DMS153 (cell line): ENCODE measurements at regions not wholly inside any gene's neighbourhood (a gene's known extent, or its start where the extent isn't known, plus 50 kb on each side); places are given as distances from the start of the nearest gene placed in this dataset.

ENCODE experiments used
- DNase-seq: peaks from one replicate; lab custom pipeline; 2025; lab: John Stamatoyannopoulos, UW

DNA sequence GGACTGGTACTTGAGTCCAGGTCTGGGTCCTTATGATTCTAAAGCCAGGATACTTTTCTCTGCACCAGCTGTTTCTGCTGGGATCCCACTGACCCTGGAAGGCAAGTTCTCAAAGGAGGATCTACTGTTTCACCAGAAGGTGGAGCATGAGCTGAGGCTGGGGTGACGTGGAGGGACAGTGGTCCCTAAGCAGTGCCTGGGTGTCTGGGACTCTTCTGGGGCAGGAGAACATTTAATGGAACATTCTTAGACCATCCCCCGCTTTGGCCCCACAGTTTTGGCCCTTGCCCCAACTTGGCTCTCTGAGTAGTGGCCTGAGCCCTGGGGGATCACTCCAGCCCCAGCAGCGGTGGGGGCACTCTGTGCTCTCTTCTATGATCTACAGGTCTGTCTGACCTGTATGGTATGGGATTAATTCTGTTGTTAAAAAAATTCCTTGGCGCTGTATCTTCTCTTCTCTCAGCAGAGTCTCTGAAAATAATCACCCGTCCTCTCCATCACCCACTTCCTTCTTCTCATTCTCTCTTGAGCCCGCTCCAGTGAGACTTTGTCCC is 60.3 kb upstream of the CSF3R start:
- peak; percentile 34 for DNase-seq

DNA sequence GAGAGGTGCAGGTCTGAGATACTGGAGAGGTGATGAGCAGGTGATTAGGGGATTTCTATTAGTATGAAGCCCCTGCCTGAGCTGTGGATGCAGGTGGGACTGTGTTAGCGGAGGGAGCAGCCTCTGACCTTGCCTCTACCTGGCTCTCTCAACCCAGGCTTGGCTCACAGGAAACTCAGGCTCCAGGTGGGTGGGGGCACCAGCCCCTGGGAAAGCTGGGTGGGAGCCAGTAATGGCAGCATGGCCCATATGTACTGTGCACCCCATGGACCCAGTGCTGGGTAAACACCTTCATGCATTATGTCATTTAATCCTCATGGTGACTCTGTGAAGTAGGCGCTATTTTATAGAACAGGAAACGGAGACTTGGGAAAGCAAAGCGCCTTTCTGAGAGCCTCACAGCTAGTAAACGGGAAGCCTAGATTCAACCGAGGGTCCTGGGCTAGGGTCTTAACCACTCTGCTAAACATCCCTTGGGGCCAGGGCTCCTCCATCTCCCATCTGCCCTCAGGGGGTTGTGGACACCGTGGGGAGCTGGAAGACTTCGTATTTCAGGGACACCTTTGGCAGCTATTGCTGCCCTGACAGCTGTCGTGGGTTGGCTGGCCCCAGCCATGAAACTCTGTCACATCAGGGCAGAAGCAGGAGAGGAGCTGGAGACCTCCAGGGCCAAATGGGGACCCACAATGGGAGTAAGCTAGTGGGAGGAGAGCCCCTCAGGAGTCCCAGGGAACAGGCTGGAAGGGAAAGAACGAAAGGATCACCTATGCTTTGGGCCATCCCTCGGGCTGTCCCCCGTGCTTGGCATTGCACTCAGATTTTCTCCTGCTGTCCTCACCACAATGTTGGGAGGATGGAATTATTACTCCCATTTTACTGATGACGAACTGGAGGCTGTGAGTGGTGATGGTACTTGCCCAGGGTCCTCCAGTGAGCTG is 59.6 kb upstream of the CSF3R start:
- peak; percentile 45 for DNase-seq

DNA sequence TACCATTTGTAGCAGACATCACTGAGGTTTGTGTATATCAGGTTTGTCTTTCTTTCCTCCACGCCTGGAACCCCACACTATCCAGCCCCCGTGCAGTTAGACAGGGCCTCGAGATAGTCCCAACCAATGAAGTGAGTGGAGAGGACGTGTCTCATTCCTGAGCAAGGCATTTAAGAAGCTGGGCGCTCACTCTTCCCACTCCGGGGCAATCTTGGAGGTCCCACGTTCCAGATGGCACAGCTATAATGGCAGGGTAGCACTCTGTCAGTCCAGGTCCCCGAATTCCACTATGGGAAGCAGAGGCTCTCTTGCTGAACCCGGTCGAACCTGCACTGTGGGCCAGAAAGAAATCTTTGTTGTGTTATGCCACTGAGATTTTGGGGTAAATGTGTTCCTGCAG is 57.3 kb upstream of the CSF3R start:
- DNase-seq: no peak

- no peak for DNase-seq
Measured at GRCh38 chr1:36539526-36539925, 56.8 kb upstream of the CSF3R start.

- DNase-seq: no peak
Measured at GRCh38 chr1:36537991-36538390, 55.3 kb upstream of the CSF3R start.

GRCh38 chr1:36537190-36537768 is 54.6 kb upstream of the CSF3R start:
- DNase-seq: no peak

GRCh38 chr1:36536727-36537126 is 54.0 kb upstream of the CSF3R start:
- DNase-seq: no peak

DNA sequence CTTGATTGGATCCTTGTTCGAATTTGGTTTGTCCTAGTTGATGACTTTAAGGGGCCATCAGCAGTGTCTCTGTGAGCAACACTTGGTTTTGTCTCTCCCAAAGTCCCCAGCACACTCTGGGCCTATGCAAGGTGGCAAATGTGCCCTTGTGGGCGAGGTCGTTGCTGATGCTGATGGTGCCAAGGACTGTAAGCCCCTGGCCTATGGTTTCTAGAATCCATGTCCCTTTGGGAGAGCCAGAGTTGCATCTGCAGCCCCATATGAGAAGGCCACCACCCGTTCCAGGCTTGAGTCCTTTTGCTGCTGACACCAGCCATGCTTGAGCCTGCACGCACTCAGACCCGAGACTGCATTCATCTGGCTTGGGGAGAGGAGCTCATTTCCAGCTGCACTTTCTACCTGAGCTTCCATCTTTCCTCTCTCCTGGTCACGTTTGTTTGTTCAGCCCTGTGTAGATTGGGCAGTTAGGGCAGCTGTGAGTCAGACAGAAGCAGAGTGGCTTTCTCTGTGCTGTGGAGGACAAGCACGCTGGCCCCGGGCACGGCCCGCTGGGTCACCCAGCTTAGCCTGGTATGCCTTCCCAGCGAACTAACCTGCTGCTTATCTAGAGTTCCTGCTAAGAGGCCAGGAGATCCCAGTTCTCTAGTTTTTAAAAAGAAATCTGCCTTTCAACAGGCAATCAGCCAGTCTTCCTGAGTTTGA is 52.1 kb upstream of the CSF3R start:
- no peak for DNase-seq

DNA sequence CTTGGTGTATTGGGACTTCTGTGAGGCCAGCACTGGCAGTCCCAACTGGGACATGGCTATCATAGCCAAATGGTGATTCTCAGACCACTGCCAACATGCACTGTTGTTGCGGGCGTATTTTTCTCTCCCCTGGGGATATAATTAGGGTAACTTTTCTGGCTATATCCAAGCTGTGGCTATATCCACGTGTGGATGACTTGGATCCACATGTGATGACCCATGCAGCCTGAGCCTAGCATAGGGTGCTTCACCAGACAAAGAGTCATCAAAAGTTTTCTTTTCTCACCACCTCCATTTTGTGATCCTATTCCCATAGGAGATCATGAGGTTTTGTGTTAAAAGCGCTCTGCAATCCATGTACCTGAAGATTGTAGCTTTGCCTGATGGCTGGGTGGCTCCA is 51.2 kb upstream of the CSF3R start:
- no peak for DNase-seq

DNA sequence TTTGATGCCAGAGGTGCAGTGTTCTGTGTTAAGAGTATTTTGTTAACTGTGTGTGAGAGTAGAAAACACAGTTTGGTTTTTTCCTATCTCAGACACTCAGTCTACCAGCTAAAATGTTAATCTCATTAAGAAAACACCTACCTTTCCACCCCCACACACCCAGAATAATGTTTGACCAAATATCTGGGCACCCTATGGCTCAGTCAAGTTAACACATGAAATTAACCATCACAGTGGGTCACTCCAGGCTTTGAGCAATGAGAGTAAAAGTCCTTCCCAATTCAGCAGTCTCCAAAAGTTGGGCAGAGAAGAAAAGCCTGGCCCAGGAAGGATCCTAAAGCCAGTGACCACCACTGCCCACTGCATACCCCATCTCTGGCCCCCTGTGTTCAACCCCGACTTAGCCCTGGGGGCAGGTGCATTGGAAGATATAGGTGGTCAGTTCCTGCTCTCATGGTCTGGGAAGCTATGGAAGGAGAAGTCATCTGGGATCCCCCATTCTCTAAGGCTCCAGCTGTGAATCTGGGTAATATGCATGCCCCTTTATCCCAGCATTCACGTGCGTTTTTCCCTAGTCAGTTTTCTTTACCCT is 50.2 kb upstream of the CSF3R start:
- no peak for DNase-seq
